ENCODE measurements at regions not wholly inside any gene's neighbourhood (a gene's known extent, or its start where the extent isn't known, plus 50 kb on each side); places are given as distances from the start of the nearest gene placed in this dataset.

GRCh38 chr22:49621601-49622210 lies 206.0 kb downstream of the BRD1 start:
- TF ChIP-seq RARB (CRISPR knock-in tag; IDR thresholded peaks at IDR 0.05) (no peak), ISL1 (CRISPR knock-in tag; IDR thresholded peaks at IDR 0.05) (no peak), ZNF70 (CRISPR knock-in tag; IDR thresholded peaks at IDR 0.05) (no peak), ARNTL (CRISPR knock-in tag; IDR thresholded peaks at IDR 0.05; ENCODE audit: borderline replicate concordance, low read depth) (no peak), ZC3H10 (CRISPR knock-in tag; IDR thresholded peaks at IDR 0.05) (no peak), PATZ1 (CRISPR knock-in tag; IDR thresholded peaks at IDR 0.05; ENCODE audit: borderline replicate concordance) (no peak), ZFP30 (CRISPR knock-in tag; IDR thresholded peaks at IDR 0.05) (no peak), CSRNP3 (CRISPR knock-in tag; IDR thresholded peaks at IDR 0.05) (no peak)
- ATAC-seq, result no peak

- no peak for ATAC-seq
- TF ChIP-seq ESRRG (CRISPR knock-in tag; IDR thresholded peaks at IDR 0.05), result no peak
- no peak for TF ChIP-seq CSRNP3 (CRISPR knock-in tag; IDR thresholded peaks at IDR 0.05)
- TF ChIP-seq BACH2 (CRISPR knock-in tag; IDR thresholded peaks at IDR 0.05; ENCODE audit: borderline replicate concordance), result no peak
- TF ChIP-seq TCF4 (CRISPR knock-in tag; IDR thresholded peaks at IDR 0.05; ENCODE audit: borderline replicate concordance), result no peak
- no peak for TF ChIP-seq CREB5 (CRISPR knock-in tag; IDR thresholded peaks at IDR 0.05; ENCODE audit: low read depth)
- TF ChIP-seq POU6F1 (CRISPR knock-in tag; IDR thresholded peaks at IDR 0.05; ENCODE audit: borderline replicate concordance, low read depth), result no peak
- no peak for TF ChIP-seq CSDC2 (CRISPR knock-in tag; IDR thresholded peaks at IDR 0.05)
- TF ChIP-seq OSR1 (CRISPR knock-in tag; IDR thresholded peaks at IDR 0.05), result no peak
- no peak for TF ChIP-seq PPARA (CRISPR knock-in tag; IDR thresholded peaks at IDR 0.05; ENCODE audit: borderline replicate concordance)
- TF ChIP-seq ZFP3 (CRISPR knock-in tag; IDR thresholded peaks at IDR 0.05), result no peak
- TF ChIP-seq PATZ1 (CRISPR knock-in tag; IDR thresholded peaks at IDR 0.05; ENCODE audit: borderline replicate concordance), result no peak
- no peak for TF ChIP-seq RARB (CRISPR knock-in tag; IDR thresholded peaks at IDR 0.05)
- TF ChIP-seq ARNTL (CRISPR knock-in tag; IDR thresholded peaks at IDR 0.05; ENCODE audit: borderline replicate concordance, low read depth), result no peak
- no peak for TF ChIP-seq ZFP30 (CRISPR knock-in tag; IDR thresholded peaks at IDR 0.05)
- no peak for TF ChIP-seq ZC3H10 (CRISPR knock-in tag; IDR thresholded peaks at IDR 0.05)
- TF ChIP-seq SNAI2 (CRISPR knock-in tag; IDR thresholded peaks at IDR 0.05), result no peak
Observed at GRCh38 chr22:49620666-49621065, 207.0 kb downstream of the BRD1 start.

GRCh38 chr22:49620003-49620556 lies 207.6 kb downstream of the BRD1 start:
- no peak for ATAC-seq
- TF ChIP-seq ZNF8 (CRISPR knock-in tag; IDR thresholded peaks at IDR 0.05) (no peak), ZFP30 (CRISPR knock-in tag; IDR thresholded peaks at IDR 0.05) (no peak)

Measured in SK-N-SH treated with all-trans-retinoic acid at 6 μM for 48 hours (cell line).